ENCODE measurements at regions not wholly inside any gene's neighbourhood (a gene's known extent, or its start where the extent isn't known, plus 50 kb on each side); places are given as distances from the start of the nearest gene placed in this dataset.

- POLR2A ChIA-PET (ENCODE audit: low non-redundant PET), result no interaction called here
- DNase-seq (ENCODE audit: low spot score), result no peak
- CTCF ChIA-PET, result no interaction called here
- no peak for TF ChIP-seq CTCF (conservative IDR thresholded peaks at IDR 0.05; ENCODE audit: low read depth)
- no peak overlapping the region for H3K27ac ChIP-seq
Measured at GRCh38 chr12:68491204-68491960, 119.3 kb upstream of the RAP1B start.

- no peak for DNase-seq (ENCODE audit: low spot score)
- ChIA-PET POLR2A (ENCODE audit: low non-redundant PET) (no interaction called here), CTCF (interaction anchor here (0.7 to 1.1 kb wide), 3 partner anchors 16 to 541 kb away, joined by 3 to 4 read pairs (median 3); no protein-coding TSS in a partner anchor)
- no peak overlapping the region for H3K27ac ChIP-seq
- no peak for TF ChIP-seq CTCF (conservative IDR thresholded peaks at IDR 0.05; ENCODE audit: low read depth)
Measured at GRCh38 chr12:68495336-68496070, 115.2 kb upstream of the RAP1B start.

GRCh38 chr12:68497107-68497506 lies 113.6 kb upstream of the RAP1B start:
- H3K27ac ChIP-seq, result no peak overlapping the region
- DNase-seq (ENCODE audit: low spot score), result no peak
- TF ChIP-seq CTCF (conservative IDR thresholded peaks at IDR 0.05; ENCODE audit: low read depth), result no peak
- POLR2A ChIA-PET (ENCODE audit: low non-redundant PET), result no interaction called here
- CTCF ChIA-PET, result interaction anchor here (0.6 kb wide), 2 partner anchors 102 to 587 kb away, joined by 3 read pairs; no protein-coding TSS in a partner anchor

- DNase-seq (ENCODE audit: low spot score), result no peak
- ChIA-PET CTCF (interaction anchor here (0.6 kb wide), 2 partner anchors 102 to 588 kb away, joined by 3 read pairs; no protein-coding TSS in a partner anchor), POLR2A (ENCODE audit: low non-redundant PET) (no interaction called here)
- no peak overlapping the region for H3K27ac ChIP-seq
- TF ChIP-seq CTCF (conservative IDR thresholded peaks at IDR 0.05; ENCODE audit: low read depth), result no peak
Measured at GRCh38 chr12:68497702-68498101, 113.0 kb upstream of the RAP1B start.

GRCh38 chr12:68498736-68499135 lies 112.0 kb upstream of the RAP1B start:
- ChIA-PET CTCF (no interaction called here), POLR2A (ENCODE audit: low non-redundant PET) (no interaction called here)
- no peak overlapping the region for H3K27ac ChIP-seq
- DNase-seq (ENCODE audit: low spot score), result no peak
- no peak for TF ChIP-seq CTCF (conservative IDR thresholded peaks at IDR 0.05; ENCODE audit: low read depth)

- ChIA-PET CTCF (interaction anchor here (0.7 kb wide), 1 partner anchor 27 kb away, joined by 3 read pairs; no protein-coding TSS in a partner anchor), POLR2A (ENCODE audit: low non-redundant PET) (no interaction called here)
- TF ChIP-seq CTCF (conservative IDR thresholded peaks at IDR 0.05; ENCODE audit: low read depth), result no peak
- no peak overlapping the region for H3K27ac ChIP-seq
- DNase-seq (ENCODE audit: low spot score), result no peak
Measured at GRCh38 chr12:68499616-68500015, 111.1 kb upstream of the RAP1B start.

Data from RWPE1 (cell line).